Upper lobe of left lung (tissue), 6 donors: ENCODE measurements at regions not wholly inside any gene's neighbourhood (a gene's known extent, or its start where the extent isn't known, plus 50 kb on each side); places are given as distances from the start of the nearest gene placed in this dataset.

ENCODE experiments used
- ATAC-seq, 2 donors: fragments of 200-7000 bp; cut with Tn5 transposase; one replicate each; pipeline ENCODE4 v1.9.1; 2022; ENCODE audit warnings: mild to moderate bottlenecking in 2 of 2, moderate library complexity in 2 of 2; ENCODE audit not compliant: low FRiP score in 2 of 2
- DNase-seq, 2 donors: peaks; one replicate each; pipeline ENCODE4 v3.0.0-alpha.2; 2019 to 2020
- H3K27ac ChIP-seq, 4 donors: fragments of 200-600 bp; sonication (generic); one replicate each; pipeline ENCODE4 v1.5.1; 2016 to 2019
- H3K27me3 ChIP-seq, 4 donors: fragments of 200-600 bp; sonication (generic); one replicate each; pipeline ENCODE4 v1.5.1; 2017 to 2019
- H3K36me3 ChIP-seq, 4 donors: fragments of 200-600 bp; sonication (generic); one replicate each; pipeline ENCODE4 v1.5.1; 2016 to 2019
- H3K4me1 ChIP-seq, 4 donors: fragments of 200-600 bp; sonication (generic); one replicate each; pipeline ENCODE4 v1.5.1; 2018 to 2019
- H3K4me3 ChIP-seq, 4 donors: fragments of 200-600 bp; sonication (generic); one replicate each; pipeline ENCODE4 v1.5.1; 2017 to 2019; ENCODE audit warnings: mild to moderate bottlenecking in 2 of 4, moderate library complexity in 1 of 4
- H3K9me3 ChIP-seq, 4 donors: fragments of 200-600 bp; sonication (generic); one replicate each; pipeline ENCODE4 v1.5.1; 2018 to 2019
- EP300 ChIP-seq, 4 donors: sonication (generic); formaldehyde crosslinking; IDR thresholded peaks; one replicate each; pipeline ENCODE4 v1.5.1; 2017; ENCODE audit warnings: antibody characterized with exemption in 4 of 4, control low read depth in 2 of 4
- POLR2A ChIP-seq, 4 donors: fragments of 450-650 bp; IDR thresholded peaks; one replicate each; pipeline ENCODE4 v1.5.1; 2016 to 2017; ENCODE audit warnings: antibody characterized with exemption in 4 of 4, mild to moderate bottlenecking in 2 of 4
- POLR2AphosphoS5 ChIP-seq, 2 donors: sonication (generic); formaldehyde crosslinking; IDR thresholded peaks; one replicate each; pipeline ENCODE4 v1.5.1; 2017; ENCODE audit warnings: antibody characterized with exemption in 2 of 2
- WGBS, 2 donors: methylation state at CpG; one replicate each; pipeline ENCODE4 v1.1.5; 2017 to 2018; 5-methylcytosine and 5-hydroxymethylcytosine counted together
- TF ChIP-seq, protein P1 (sequence below), 6 experiments: fragments of 450-650 bp in 4 of 6; fragments of 200-600 bp in 2 of 6; sonication (generic) in 2 of 6; IDR thresholded peaks; one replicate each; pipeline ENCODE4 v1.5.1; 2016 to 2019; ENCODE audit warnings: antibody characterized with exemption in 6 of 6
- donor health status: DM: no; HTN: no; CAD: no; lungs with moderate emphysema.
- donor health status: DM: no; HTN: yes; CAD: no; lungs with severe emphysema.

DNA sequence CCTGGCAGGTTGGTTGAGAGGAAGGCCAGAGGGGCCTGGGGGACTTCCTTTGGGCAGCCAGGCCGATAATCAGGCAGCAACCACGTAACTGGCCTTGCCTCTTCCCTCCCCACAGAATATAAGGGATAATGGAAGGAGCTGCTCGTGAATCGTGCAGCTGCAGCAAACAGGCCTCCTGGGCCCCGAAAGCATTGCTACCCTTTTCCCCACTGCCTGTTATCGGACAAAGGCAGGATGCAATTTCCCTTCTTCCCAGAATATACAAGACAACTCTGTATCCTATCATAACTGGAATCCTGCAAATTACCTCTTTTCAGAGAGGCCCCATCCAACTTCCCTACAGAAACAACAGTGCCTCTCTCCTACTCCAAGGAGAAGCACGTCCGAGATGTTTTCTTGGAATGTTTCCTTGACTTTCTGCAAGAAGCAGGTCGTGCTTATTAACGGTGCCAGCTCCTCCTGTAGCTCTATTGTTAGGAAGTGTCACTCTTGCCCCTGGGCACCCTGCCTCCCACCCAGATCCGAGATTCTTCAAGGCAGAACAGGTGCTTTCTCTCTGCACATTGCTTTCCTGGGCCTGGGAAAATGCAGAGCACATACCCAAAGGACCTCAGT is 106.0 kb upstream of the TIAM1 start:
- WGBS, 2 donors, result 78 to 81% methylated on average over 11 of the region's 11 CpGs
- ATAC-seq (no peak), DNase-seq (no peak)
- Histone ChIP-seq H3K36me3 (no peaks in the 10 kb centered on the region), H3K9me3 (no peaks in the 10 kb centered on the region), H3K4me1 (no peaks in the 10 kb centered on the region), H3K4me3 (no peak overlapping the region), H3K27me3 (no peaks in the 10 kb centered on the region), H3K27ac (no peak overlapping the region)
- TF ChIP-seq POLR2A (IDR thresholded peaks at IDR 0.05) (no peak), POLR2AphosphoS5 (IDR thresholded peaks at IDR 0.05) (no peak), EP300 (IDR thresholded peaks at IDR 0.05) (no peak)
- TF ChIP-seq, protein P1, sequence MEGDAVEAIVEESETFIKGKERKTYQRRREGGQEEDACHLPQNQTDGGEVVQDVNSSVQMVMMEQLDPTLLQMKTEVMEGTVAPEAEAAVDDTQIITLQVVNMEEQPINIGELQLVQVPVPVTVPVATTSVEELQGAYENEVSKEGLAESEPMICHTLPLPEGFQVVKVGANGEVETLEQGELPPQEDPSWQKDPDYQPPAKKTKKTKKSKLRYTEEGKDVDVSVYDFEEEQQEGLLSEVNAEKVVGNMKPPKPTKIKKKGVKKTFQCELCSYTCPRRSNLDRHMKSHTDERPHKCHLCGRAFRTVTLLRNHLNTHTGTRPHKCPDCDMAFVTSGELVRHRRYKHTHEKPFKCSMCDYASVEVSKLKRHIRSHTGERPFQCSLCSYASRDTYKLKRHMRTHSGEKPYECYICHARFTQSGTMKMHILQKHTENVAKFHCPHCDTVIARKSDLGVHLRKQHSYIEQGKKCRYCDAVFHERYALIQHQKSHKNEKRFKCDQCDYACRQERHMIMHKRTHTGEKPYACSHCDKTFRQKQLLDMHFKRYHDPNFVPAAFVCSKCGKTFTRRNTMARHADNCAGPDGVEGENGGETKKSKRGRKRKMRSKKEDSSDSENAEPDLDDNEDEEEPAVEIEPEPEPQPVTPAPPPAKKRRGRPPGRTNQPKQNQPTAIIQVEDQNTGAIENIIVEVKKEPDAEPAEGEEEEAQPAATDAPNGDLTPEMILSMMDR (IDR thresholded peaks at IDR 0.05), result no peak

DNA sequence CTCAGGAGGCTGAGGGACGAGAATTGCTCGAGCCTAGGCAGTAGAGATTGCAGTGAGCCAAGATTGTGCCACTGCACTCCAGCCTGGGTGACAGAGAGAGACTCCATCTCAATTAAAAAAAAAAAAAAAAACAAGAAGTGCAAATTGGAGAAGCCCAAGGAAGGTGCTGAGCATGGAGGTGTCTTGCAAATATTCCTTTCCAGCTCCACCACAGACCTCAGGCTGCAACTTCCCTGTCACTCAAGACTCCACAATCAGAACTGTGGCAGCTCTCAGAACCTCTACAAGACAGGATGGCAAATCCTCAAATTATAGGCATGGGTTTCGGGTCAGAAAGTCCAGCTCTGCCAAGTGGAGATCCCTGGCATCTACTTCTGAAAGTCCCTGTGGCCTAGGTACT is 104.4 kb upstream of the TIAM1 start:
- peak in 1 of 2 donors; percentile 41 for ATAC-seq

DNA sequence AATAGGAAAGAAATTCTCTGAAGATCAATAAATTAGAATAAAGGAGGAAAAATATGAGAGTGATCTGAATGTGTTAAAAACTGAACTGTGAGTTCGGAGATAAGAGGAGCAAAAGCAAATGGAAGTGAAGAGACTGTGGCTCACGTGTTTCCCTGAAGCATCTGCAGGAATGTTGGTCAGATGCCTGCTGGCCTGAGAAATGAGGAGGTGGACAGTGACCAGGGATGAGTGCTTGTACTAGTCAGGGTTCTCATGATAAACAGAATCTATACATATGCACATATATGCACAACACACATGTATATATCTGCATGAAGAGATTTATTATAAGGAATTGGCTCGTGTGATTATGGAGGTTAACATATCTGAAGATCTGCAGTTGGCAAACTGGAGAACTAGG is 103.4 kb upstream of the TIAM1 start:
- TF ChIP-seq POLR2AphosphoS5 (IDR thresholded peaks at IDR 0.05) (no peak), EP300 (IDR thresholded peaks at IDR 0.05) (no peak), POLR2A (IDR thresholded peaks at IDR 0.05) (no peak)
- Histone ChIP-seq H3K9me3 (no peaks in the 10 kb centered on the region), H3K36me3 (no peaks in the 10 kb centered on the region), H3K27ac (no peak overlapping the region), H3K4me1 (peaks cover 0 to 7% (median 2%) of the 10 kb centered on the region in 4 donors), H3K27me3 (no peaks in the 10 kb centered on the region), H3K4me3 (no peak overlapping the region)
- 58 to 61% methylated on average over 3 of the region's 3 CpGs for WGBS, 2 donors
- DNase-seq (no peak), ATAC-seq (peak in 1 of 2 donors; percentile 29)

More for the DNA sequence above, 104.4 kb upstream of the TIAM1 start:
- Histone ChIP-seq H3K36me3 (no peaks in the 10 kb centered on the region), H3K27me3 (no peaks in the 10 kb centered on the region), H3K4me3 (no peak overlapping the region), H3K9me3 (no peaks in the 10 kb centered on the region), H3K27ac (no peak overlapping the region), H3K4me1 (peaks cover 0 to 7% (median under 1%) of the 10 kb centered on the region in 4 donors)
- DNase-seq, result peak in 1 of 2 donors; percentile 22
- TF ChIP-seq POLR2A (IDR thresholded peaks at IDR 0.05) (no peak), POLR2AphosphoS5 (IDR thresholded peaks at IDR 0.05) (no peak), EP300 (IDR thresholded peaks at IDR 0.05) (no peak)
- TF ChIP-seq, protein P1 (IDR thresholded peaks at IDR 0.05), result no peak
- 55 to 75% methylated on average over 3 of the region's 3 CpGs for WGBS, 2 donors

DNA sequence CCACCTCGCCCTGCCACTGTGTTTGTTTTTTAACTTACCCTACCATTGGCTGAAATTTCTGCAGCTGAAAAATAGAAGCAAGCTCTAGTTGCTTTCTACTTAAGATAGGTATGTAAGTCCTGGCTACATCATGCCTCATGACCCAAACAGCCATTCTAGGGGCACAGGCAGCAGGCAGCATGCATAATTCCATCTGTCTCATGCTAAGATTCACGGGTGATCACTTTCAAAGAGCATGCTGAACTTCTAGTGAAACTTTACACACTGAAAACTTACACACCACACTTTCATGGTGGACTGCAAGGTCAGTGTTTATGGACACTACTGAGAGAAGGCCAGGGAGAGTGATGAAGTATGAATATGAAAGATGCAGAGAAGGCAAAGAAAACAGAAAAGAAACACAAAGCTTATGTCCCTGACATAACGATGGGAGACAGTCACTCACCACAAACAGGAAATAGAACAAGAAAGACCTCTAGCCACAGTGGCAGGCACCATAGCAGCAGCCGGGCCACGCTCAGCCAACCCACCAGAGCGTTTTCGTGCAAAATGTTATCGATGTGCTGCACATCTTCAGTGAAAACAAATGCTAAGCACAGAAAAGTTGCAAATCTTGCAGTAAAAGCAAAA is 102.3 kb upstream of the TIAM1 start:
- no peak overlapping the region for H3K27ac ChIP-seq
- H3K4me3 ChIP-seq, result no peak overlapping the region
- no peaks in the 10 kb centered on the region for H3K36me3 ChIP-seq
- DNase-seq (peak in 1 of 2 donors; percentile 10), ATAC-seq (no peak)
- no peaks in the 10 kb centered on the region for H3K27me3 ChIP-seq
- H3K9me3 ChIP-seq, result peaks cover 0 to 4% (median 1%) of the 10 kb centered on the region in 4 donors
- 35 to 70% methylated on average over 8 of the region's 8 CpGs for WGBS, 2 donors
- H3K4me1 ChIP-seq, result peaks cover 0 to 7% (median 2%) of the 10 kb centered on the region in 4 donors
- TF ChIP-seq POLR2AphosphoS5 (IDR thresholded peaks at IDR 0.05) (no peak), POLR2A (IDR thresholded peaks at IDR 0.05) (no peak), EP300 (IDR thresholded peaks at IDR 0.05) (no peak)
- TF ChIP-seq, protein P1 (IDR thresholded peaks at IDR 0.05), result no peak

DNA sequence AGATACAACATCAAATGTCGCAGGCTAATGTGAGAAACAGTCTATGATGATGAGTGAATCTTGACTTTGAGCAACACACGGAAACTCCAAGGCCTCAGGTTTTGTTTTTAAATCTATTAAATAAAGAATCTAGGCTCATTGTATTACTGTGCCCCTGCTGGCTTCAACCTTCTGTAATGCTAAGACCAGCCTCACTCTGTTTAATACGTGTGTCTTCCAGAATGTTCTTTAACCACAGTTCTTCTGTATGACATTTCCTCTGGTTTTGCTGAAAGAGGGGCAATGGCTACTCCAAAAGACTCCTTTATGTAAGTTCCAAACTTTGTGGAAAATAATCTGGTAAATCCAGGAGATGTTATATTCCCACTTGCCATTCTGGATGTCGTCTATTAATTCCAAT is 101.1 kb upstream of the TIAM1 start:
- peaks cover 0 to 9% (median 7%) of the 10 kb centered on the region in 4 donors for H3K9me3 ChIP-seq
- H3K27me3 ChIP-seq, result no peaks in the 10 kb centered on the region
- DNase-seq (no peak), ATAC-seq (no peak)
- H3K4me3 ChIP-seq, result no peak overlapping the region
- TF ChIP-seq EP300 (IDR thresholded peaks at IDR 0.05) (no peak), POLR2AphosphoS5 (IDR thresholded peaks at IDR 0.05) (no peak), POLR2A (IDR thresholded peaks at IDR 0.05) (no peak)
- TF ChIP-seq, protein P1 (IDR thresholded peaks at IDR 0.05), result no peak
- 89 to 90% methylated on average over 4 of the region's 4 CpGs for WGBS, 2 donors
- H3K36me3 ChIP-seq, result no peaks in the 10 kb centered on the region
- peaks cover 0 to 7% (median 2%) of the 10 kb centered on the region in 4 donors for H3K4me1 ChIP-seq
- no peak overlapping the region for H3K27ac ChIP-seq
